C4-2B (cell line): ENCODE measurements at regions not wholly inside any gene's neighbourhood (a gene's known extent, or its start where the extent isn't known, plus 50 kb on each side); places are given as distances from the start of the nearest gene placed in this dataset.

Source experiments
- ZFX ChIP-seq: fragments of 450-650 bp; IDR thresholded peaks from 2 replicates; pipeline ENCODE4 v1.6.1; 2017
- TF ChIP-seq, protein P1 (sequence below): fragments of 450-650 bp; conservative IDR thresholded peaks from 2 replicates; pipeline ENCODE4 v1.5.1; 2017; ENCODE audit warnings: mild to moderate bottlenecking

GRCh38 chr2:192697880-192698279 lies 503.1 kb upstream of the TMEFF2 start:
- TF ChIP-seq, protein P1, sequence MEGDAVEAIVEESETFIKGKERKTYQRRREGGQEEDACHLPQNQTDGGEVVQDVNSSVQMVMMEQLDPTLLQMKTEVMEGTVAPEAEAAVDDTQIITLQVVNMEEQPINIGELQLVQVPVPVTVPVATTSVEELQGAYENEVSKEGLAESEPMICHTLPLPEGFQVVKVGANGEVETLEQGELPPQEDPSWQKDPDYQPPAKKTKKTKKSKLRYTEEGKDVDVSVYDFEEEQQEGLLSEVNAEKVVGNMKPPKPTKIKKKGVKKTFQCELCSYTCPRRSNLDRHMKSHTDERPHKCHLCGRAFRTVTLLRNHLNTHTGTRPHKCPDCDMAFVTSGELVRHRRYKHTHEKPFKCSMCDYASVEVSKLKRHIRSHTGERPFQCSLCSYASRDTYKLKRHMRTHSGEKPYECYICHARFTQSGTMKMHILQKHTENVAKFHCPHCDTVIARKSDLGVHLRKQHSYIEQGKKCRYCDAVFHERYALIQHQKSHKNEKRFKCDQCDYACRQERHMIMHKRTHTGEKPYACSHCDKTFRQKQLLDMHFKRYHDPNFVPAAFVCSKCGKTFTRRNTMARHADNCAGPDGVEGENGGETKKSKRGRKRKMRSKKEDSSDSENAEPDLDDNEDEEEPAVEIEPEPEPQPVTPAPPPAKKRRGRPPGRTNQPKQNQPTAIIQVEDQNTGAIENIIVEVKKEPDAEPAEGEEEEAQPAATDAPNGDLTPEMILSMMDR = no peak
- TF ChIP-seq ZFX = no peak
